ENCODE measurements at regions not wholly inside any gene's neighbourhood (a gene's known extent, or its start where the extent isn't known, plus 50 kb on each side); places are given as distances from the start of the nearest gene placed in this dataset.

DNA sequence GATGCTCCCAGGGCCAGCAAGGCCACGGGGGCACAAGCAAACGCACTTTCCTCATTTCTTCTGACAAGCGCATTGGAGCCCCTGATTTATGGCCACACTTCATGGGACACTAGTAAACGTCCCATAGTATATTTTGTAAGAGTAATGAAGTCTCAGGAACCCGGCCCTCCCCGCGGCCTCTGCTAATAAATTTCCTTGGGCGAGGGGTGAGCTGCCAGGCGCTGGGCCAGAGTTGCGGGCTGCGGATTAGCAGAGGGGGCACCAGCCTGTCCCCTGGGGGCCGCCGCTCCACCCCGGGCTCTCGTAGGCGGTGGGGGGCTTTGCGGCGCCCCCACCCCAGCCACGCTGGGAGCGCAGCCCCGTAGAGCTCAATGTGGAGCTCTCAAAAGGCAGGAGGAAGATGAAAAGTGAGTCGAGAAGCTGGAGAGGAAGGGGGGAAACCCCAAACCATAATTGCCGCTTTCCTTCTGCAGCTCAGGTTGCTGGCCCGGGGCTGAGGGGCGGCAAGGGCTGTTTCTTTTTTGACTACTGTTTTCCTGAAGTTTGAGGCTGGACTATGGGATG, 173.6 kb downstream of the CDC5L start:
- DNase-seq = no peak

DNA sequence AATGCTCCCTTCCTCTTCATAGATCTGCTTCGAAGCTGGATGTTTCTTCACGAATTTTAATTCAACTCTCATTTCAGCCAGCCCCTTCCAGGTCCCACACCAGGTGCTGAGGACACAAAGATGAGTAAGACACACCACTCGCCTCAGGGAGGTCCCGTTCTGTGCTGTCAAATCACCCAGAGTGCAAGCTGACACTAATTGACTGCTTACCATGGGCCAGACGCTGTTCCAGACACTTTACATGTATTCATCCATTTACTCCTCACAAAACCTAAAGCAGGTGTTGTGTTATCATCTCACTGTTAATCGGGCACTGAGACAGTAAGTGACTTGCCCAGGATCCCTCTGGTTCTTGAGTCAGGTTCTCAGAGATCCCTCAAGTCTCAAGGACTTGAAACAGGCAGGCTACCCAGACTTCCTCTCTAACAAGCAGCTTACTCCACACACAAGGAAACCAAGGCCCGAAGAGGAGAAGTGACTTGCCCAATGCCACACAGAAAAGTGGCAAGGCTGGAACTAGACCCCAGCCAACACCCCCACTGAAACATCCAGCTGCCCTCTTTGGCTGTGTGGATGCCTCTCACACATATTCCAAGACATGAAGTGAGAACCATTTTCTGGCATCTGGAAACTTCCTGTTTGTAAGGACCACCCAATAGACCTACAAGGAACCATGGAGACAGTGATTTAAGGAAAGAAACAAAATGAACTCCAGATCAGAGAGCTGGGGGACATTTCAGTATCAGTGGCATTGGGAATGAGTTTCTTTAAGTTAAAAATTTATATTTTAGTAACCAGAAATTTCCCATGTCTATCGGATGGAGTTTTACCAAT, 174.5 kb downstream of the CDC5L start:
- no peak for DNase-seq

- peak; percentile 21 for DNase-seq
Measured at GRCh38 chr6:44563397-44563796, 175.9 kb downstream of the CDC5L start.

- DNase-seq = no peak
Measured at GRCh38 chr6:44564906-44565524, 177.5 kb downstream of the CDC5L start.

- no peak for DNase-seq
Measured at GRCh38 chr6:44567406-44567805, 179.9 kb downstream of the CDC5L start.

- no peak for DNase-seq
Measured at GRCh38 chr6:44569131-44569530, 181.6 kb downstream of the CDC5L start.

GRCh38 chr6:44569931-44570385, 182.5 kb downstream of the CDC5L start:
- peak; percentile 58 for DNase-seq

DNA sequence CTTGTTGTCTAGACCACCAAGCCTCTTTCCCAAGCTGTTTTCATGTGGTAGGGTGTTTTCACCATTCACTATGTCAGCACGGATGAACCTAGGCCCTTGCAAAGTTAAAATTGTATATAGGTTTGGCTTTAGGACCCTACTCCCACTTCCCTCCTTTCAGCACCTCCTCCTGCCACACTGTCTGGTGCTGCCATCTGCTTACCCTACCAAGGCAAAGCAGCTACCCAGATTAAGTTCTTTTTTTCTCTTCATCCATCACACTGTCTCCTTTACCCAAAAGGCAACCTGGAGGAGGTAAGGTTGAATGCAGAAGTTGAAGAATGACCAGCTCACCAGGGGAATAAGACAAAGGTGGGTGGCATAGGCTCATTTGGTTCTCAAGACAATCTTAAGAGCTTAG, 184.0 kb downstream of the CDC5L start:
- DNase-seq = no peak

DNA sequence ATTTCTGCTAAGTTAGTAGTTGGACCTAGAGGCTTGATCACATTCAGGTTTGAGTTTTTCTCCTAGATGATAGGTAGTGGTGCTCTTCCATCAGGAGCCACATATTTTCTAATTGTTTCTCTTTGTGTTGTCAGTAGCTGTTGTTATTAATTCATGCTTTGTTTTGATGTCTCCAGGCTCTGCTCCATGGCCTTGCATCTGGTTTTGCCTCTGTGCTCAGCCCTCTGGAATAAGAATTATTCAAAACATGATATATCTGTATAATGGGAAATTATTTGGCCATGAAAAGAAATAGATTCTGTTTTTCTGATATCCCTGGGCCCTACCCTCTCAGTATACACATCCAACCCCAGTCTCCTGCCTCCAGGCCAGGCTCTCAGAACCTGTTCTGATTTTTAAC, 184.8 kb downstream of the CDC5L start:
- no peak for DNase-seq

DNA sequence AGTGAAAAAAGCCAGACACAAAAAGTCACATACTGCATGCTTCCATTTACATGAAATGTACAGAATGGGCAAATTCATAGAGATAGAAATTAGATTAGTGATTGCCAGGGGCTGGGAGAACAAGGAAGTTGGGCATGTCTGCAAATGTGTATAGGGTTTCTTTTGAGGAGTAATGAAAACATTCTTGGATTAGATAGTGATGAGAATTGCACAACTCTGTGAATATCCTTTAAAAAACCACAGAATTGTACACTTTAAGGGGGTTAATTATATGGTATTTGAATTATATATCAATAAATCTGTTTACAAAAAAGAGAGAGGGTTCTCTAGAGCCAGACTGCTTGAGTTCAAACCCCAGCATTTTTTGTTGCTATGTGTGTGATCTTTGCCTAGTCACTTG, 188.1 kb downstream of the CDC5L start:
- DNase-seq = peak; percentile 63

- DNase-seq = peak; percentile 77
Measured at GRCh38 chr6:44576132-44576631, 188.7 kb downstream of the CDC5L start.

DNA sequence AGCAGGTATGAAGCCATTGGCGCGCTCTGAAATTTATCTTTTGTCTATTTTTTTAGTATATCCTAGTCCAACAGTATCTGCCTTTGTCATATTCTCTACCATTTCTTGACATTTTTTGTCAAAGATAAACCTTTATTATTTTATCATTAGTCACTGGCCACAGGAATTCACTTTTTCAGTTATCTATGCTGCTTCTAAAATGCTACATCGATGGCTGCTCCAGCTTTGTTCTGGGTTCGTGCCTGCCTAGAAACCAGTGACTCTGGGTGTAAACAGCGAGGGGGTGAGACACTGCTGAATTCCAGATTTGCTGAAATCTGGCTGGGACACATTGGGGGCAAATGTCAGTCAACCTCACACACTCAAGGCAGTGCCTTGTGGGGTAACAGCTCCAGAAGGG, 193.4 kb downstream of the CDC5L start:
- DNase-seq = peak; percentile 76

DNA sequence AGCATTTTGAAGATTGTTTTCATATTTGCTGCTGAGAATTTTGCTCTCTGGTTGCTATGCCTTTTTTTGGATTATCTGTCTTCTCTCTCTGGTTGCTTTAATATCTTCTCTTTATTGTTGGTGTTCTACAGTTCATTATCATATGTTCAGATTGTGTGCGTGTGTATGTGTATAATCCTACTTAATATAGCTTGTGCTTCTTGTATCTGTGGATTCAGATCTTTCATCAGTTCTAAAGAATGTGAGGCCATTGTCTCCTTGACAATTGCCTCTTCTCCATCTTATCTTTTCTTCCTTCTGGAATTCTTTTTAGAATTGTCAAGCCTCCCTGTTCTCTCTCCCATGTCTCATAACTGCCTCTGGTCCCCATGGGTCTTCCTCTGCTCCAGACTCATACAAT, 195.4 kb downstream of the CDC5L start:
- no peak for DNase-seq

GRCh38 chr6:44590471-44590870, 203.0 kb downstream of the CDC5L start:
- DNase-seq = no peak

DNA sequence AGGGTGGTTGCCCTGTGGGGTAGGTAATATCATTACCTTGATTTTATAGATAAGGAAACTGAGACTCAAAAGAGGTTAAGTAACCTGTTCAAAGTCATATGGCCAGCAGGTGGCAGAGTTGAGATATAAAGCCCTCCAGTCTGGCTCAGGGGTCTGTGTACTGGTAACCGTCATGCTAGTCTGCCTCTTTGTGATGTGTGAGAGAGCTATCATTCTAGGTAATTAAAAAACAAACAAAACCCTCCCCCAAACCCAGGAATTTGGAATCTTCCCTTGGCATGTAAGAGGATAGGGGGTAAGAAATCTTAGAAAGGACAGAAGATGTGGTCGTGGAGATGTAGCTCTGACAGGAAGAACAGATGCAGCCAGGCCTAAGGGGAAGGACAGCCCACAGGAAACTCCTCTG, 206.0 kb downstream of the CDC5L start:
- peak; percentile 83 for DNase-seq

GRCh38 chr6:44594481-44594880, 207.0 kb downstream of the CDC5L start:
- DNase-seq = no peak

GRCh38 chr6:44598679-44599078, 211.2 kb downstream of the CDC5L start:
- DNase-seq = no peak

- no peak for DNase-seq
Measured at GRCh38 chr6:44599672-44600071, 212.2 kb downstream of the CDC5L start.

DNA sequence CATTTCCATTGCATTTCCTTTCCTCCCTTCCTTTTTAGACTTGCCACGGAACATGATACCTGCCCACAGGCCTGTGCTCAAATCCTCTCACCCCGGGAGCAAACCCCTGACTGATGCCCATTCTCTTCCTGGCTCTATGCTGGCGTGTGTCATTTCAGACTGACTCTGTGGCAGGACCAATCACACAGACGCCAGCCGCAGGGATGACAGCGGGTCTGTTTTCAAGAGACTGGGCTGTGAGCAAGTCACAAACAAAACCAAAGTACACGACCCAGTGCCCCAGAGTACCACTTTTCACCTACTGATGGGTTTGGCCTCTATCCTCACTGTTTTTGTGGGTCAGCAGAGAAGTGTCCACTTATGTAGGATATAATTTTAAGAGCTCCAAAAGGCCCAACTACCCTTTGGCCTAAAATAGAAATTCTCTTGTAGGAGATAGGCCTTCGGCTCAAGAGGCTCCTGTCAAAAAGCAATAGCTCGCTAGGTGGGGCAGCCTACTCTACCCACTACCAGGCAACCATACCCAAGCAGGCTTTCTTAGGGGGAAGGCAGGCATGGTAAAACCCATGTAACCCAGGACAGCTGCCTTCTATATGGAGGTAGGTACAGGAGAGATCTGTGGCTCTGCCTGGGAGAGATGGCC, 215.7 kb downstream of the CDC5L start:
- no peak for DNase-seq

- DNase-seq = no peak
Measured at GRCh38 chr6:44606504-44606903, 219.0 kb downstream of the CDC5L start.

GRCh38 chr6:44606976-44607375, 219.5 kb downstream of the CDC5L start:
- DNase-seq = no peak

GRCh38 chr6:44608175-44608574, 220.7 kb downstream of the CDC5L start:
- DNase-seq = no peak

- no peak for DNase-seq
Measured at GRCh38 chr6:44609051-44609612, 221.6 kb downstream of the CDC5L start.
